IgD-negative memory B cell (primary cell): ENCODE measurements at regions not wholly inside any gene's neighbourhood (a gene's known extent, or its start where the extent isn't known, plus 50 kb on each side); places are given as distances from the start of the nearest gene placed in this dataset.
A peak's percentile ranks its signal among the peaks of the same experiment; 100 is the strongest.
"Not testable (repeated sequence)": the region's sequence is repeated elsewhere in the genome, so short reads cannot be mapped to it uniquely, and the experiment has no call there.

Source experiments
- H3K27ac Mint-ChIP-seq, 3 donors: one replicate each; pipeline ENCODE4 v1.8.0; 2020 to 2022; ENCODE audit warnings: mild to moderate bottlenecking in 3 of 3, mixed read lengths in 3 of 3, moderate library complexity in 1 of 3
- H3K27me3 Mint-ChIP-seq: one replicate; pipeline ENCODE4 v1.8.0; 2021; ENCODE audit warnings: mixed read lengths
- H3K36me3 Mint-ChIP-seq: one replicate; pipeline ENCODE4 v1.8.0; 2020; ENCODE audit warnings: mild to moderate bottlenecking, mixed read lengths
- H3K4me1 Mint-ChIP-seq, 3 donors: one replicate each; pipeline ENCODE4 v1.8.0; 2020 to 2022; ENCODE audit warnings: mixed read lengths in 3 of 3, mild to moderate bottlenecking in 1 of 3
- H3K4me3 Mint-ChIP-seq, 4 donors: one replicate each; pipeline ENCODE4 v1.8.0; 2020 to 2022; ENCODE audit warnings: mild to moderate bottlenecking in 4 of 4, mixed read lengths in 4 of 4, moderate library complexity in 3 of 4
- H3K9me3 Mint-ChIP-seq, 3 donors: one replicate each; pipeline ENCODE4 v1.8.0; 2020 to 2021; ENCODE audit warnings: mixed read lengths in 3 of 3, mild to moderate bottlenecking in 1 of 3

DNA sequence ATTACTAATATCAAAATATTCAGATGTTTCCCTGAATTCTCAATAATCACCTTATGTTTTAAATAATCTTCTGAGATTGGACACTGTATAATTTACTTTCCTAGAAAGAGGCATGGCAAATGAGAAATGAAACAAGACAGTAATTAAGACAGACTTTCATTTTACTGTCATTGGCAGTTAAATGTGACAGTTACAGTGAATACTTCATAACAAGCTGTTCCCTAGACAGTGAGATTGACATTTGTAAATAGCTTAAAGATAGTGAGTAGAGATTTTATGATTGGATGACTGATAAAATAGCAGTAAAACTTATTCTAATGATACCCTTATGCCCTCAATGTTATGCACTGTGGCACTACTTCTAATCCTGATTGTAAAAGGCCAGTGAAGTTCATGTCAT, 524.9 kb upstream of the TMEFF2 start:
- Mint-ChIP-seq H3K9me3 (peaks cover 0 to 1% (median 0%) of the 10 kb centered on the region in 3 donors), H3K4me1 (no peaks in the 10 kb centered on the region), H3K4me3 (no peak overlapping the region), H3K36me3 (no peaks in the 10 kb centered on the region), H3K27ac (peak overlapping the region in 1 of 3 donors; percentile 50), H3K27me3 (no peaks in the 10 kb centered on the region)

DNA sequence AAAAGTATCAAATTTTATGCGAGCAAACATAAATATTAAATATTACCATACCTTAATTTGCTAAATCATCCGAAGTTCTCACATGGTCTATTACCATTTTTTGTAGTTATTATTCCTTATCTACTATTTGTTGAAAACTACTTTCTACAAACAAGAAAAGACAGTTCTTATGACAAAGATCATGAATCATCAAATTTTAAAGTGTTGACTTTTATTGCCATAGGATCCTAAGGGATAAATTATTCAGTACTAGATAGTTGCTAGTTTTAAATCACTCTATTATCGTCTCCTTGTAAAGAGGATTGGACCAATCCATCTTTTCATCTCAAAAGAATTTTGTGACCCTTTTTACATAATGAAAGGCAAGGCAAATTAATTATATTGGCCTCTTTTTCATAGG, 523.6 kb upstream of the TMEFF2 start:
- Mint-ChIP-seq H3K36me3 (no peaks in the 10 kb centered on the region), H3K4me3 (no peak overlapping the region), H3K4me1 (no peaks in the 10 kb centered on the region), H3K27ac (no peak overlapping the region), H3K9me3 (peaks cover 0 to 1% (median 0%) of the 10 kb centered on the region in 3 donors), H3K27me3 (no peaks in the 10 kb centered on the region)

DNA sequence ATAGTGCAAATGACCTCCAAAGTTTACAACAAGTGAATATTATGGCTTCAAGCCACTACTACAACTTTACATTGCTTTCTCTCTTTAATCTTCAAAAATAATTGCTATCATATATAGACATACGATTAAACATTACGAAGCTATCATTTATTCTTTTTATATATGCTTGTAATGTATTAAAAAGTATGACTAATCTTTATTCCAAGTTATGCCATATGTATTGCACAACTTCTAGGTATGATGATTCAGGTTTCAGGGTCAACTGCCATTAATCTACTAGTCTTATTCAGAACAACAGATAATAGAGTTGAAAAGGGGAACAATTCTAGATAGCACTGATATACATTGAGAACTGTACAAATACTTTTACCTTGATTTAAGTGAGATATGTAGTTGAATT, 506.2 kb upstream of the TMEFF2 start:
- Mint-ChIP-seq H3K27me3 (no peaks in the 10 kb centered on the region), H3K9me3 (no peaks in the 10 kb centered on the region), H3K27ac (no peak overlapping the region), H3K4me3 (no peak overlapping the region), H3K36me3 (no peaks in the 10 kb centered on the region), H3K4me1 (no peaks in the 10 kb centered on the region)

DNA sequence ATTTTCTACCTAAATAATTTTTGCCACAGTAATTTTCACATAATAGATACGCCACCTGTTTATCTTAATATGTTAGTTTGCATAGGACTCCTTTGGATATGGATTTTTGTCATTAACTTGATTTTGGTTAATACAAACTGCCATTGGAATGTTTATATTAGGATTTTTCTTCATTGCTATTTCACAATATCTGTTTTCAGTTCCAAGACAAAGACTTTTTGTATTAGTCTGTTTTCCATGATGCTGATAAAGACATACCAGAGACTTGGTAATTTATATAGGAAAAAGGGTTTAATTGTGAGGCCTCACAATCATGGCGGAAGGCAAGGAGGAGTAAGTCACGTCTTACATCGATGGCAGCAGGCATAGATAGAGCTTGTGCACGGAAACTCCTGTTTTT, 503.1 kb upstream of the TMEFF2 start:
- Mint-ChIP-seq H3K27ac (no peak overlapping the region), H3K4me1 (no peaks in the 10 kb centered on the region), H3K36me3 (no peaks in the 10 kb centered on the region), H3K27me3 (no peaks in the 10 kb centered on the region), H3K4me3 (no peak overlapping the region), H3K9me3 (no peaks in the 10 kb centered on the region)

DNA sequence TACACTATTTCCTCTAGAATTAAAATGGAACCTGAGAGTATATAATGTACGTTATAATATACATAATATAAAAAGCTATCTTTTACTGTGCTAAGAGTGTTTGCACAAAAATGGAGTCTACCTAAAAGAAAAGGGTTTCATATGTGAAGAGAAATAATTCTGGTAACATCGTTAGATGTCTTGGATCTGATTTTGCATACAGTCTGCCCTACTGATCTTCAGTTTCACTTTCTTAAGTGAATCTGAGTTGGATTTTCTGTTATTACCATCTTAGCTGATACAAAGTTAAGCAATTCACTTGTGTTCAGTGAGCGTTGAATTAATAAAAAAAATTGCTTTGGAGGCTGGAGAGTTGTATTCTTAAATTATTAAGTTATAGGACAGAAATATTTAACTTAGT, 502.1 kb upstream of the TMEFF2 start:
- Mint-ChIP-seq H3K36me3 (no peaks in the 10 kb centered on the region), H3K9me3 (peaks cover 0 to 2% (median 0%) of the 10 kb centered on the region in 3 donors), H3K27me3 (no peaks in the 10 kb centered on the region), H3K4me3 (no peak overlapping the region), H3K4me1 (no peaks in the 10 kb centered on the region), H3K27ac (no peak overlapping the region)

DNA sequence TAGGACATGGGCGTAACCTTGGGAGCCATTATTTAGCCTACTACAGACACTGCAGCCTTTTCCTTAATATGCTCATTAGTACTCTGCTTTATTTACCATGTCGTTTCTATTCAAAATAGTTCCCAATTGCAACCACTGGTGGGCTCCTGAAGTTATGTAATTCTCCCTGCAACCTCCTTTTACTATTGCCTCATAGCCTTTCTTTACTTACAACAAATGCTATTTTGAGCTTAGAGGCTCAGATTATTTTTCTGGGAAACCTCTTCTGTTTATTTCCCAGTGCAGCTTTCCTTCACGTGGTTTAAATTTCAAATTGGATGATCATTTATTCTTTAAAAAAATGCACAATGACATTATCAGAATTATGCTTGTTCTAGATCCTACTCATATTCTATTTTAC, 492.3 kb upstream of the TMEFF2 start:
- no peaks in the 10 kb centered on the region for H3K9me3 Mint-ChIP-seq
- no peaks in the 10 kb centered on the region for H3K36me3 Mint-ChIP-seq
- no peaks in the 10 kb centered on the region for H3K4me1 Mint-ChIP-seq

DNA sequence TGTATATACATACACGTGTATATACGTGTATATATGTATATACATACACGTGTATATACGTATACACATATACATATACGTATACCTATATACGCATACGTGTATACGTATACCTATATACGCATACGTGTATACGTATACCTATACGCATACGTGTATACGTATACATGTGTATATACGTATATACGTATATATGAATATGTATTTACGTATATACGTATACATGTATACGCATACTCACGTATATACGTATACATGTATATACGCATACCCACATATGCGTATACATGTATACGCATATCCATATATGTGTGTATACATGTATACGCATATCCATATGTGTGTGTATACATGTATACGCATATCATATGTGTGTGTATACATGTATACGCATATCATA, 487.8 kb upstream of the TMEFF2 start:
- not testable (repeated sequence) for H3K9me3 Mint-ChIP-seq, H3K36me3 Mint-ChIP-seq, H3K4me3 Mint-ChIP-seq, H3K27ac Mint-ChIP-seq, H3K4me1 Mint-ChIP-seq, H3K27me3 Mint-ChIP-seq

More for the DNA sequence above, 492.3 kb upstream of the TMEFF2 start:
- H3K27me3 Mint-ChIP-seq: no peaks in the 10 kb centered on the region
- H3K4me3 Mint-ChIP-seq: no peak overlapping the region
- no peak overlapping the region for H3K27ac Mint-ChIP-seq

DNA sequence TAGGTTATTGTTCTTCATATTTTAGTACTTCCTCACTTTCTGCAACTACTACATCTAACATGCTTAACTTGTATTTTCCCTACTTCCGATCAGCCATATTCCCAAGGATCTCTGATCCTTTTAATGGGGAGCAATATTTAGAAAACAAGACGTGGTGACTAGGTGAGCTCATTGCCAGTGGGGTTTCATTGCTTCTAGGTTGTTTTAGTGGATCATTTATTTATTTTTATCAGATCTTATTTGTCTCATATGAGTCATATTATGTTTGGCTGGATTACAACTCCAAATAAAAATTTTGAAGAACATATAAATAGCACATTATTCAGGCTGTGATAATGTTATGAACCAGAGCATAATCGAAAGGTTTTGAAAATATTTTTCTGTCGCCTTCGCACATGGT, 480.9 kb upstream of the TMEFF2 start:
- Mint-ChIP-seq H3K4me3 (no peak overlapping the region), H3K36me3 (no peaks in the 10 kb centered on the region)

DNA sequence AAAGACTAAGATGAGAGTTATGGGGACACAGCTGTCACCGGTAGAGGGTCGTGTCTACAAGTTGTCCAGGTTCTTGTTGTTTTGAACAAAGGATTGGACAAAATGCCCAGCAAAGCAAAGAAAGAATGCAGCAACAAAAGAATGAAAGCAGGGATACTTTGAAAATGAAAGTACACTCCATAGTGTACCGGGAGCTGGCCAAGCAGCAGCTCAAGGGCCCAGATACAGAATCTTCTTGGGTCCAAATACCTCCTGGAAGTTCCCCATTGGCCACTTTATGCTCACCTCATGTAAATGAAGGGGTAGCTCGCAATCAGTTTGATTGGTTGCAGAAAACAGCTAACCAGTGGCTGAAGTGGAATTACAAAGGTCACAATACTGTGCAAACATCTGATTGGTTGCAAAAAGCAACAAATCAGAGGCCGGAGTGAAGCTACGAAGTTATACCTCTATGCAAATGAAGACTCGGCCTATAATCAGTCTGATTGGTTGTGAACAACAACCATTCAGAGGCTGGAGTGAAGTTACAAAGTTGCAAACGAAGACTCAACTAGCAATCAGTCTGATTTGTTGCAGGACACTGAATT, 474.9 kb upstream of the TMEFF2 start:
- no peaks in the 10 kb centered on the region for H3K9me3 Mint-ChIP-seq
- no peaks in the 10 kb centered on the region for H3K27me3 Mint-ChIP-seq
- H3K36me3 Mint-ChIP-seq: no peaks in the 10 kb centered on the region
- H3K4me1 Mint-ChIP-seq: peaks cover 0 to 3% (median 2%) of the 10 kb centered on the region in 3 donors
- no peak overlapping the region for H3K27ac Mint-ChIP-seq
- H3K4me3 Mint-ChIP-seq: no peak overlapping the region

More for the DNA sequence above, 480.9 kb upstream of the TMEFF2 start:
- Mint-ChIP-seq H3K4me1 (peaks cover 0 to 2% (median 0%) of the 10 kb centered on the region in 3 donors), H3K27ac (no peak overlapping the region), H3K9me3 (no peaks in the 10 kb centered on the region), H3K27me3 (no peaks in the 10 kb centered on the region)

DNA sequence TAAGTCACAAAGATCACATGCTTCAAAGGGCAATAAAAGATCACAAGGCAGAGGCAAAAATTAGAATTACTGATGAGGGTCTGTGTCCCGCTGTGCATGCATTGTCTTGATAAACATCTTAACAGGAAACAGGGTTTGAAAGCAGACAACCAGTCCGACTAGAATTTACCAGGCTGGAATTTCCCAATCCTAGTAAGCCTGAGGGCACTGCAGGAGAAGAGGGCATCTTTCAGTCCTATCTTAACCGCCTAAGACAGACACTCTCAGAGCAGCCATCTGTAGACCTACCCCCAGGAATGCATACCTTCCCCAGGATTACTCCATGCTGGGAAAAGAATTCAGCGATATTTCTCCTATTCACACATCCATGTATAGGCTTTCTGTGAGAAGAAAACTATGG, 465.8 kb upstream of the TMEFF2 start:
- not testable (repeated sequence) for H3K36me3 Mint-ChIP-seq, H3K27me3 Mint-ChIP-seq, H3K4me3 Mint-ChIP-seq, H3K9me3 Mint-ChIP-seq, H3K4me1 Mint-ChIP-seq, H3K27ac Mint-ChIP-seq

DNA sequence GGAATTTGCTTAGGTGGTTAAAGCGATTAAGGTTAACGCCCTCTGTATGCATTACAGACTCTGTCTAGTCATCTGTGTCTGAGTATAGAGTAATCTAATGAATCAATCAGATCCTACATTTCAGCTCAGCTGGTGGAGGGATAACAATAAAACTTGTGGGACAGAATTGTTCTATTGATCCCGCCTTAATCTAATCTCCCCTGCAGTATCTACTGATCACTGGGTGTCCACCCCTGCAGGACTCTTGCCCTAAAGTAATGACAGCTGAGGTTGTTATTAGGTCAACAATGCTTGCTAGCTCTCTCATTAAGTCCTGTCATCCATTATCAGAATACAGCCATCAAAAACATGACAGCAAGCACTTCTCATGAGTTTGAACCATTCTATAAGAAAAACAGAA, 462.6 kb upstream of the TMEFF2 start:
- H3K27ac Mint-ChIP-seq: peak overlapping the region in 1 of 3 donors; percentile 67
- H3K9me3 Mint-ChIP-seq: peaks cover 2 to 5% (median 4%) of the 10 kb centered on the region in 3 donors
- no peak overlapping the region for H3K4me3 Mint-ChIP-seq
- no peaks in the 10 kb centered on the region for H3K27me3 Mint-ChIP-seq
- no peaks in the 10 kb centered on the region for H3K4me1 Mint-ChIP-seq
- no peaks in the 10 kb centered on the region for H3K36me3 Mint-ChIP-seq

DNA sequence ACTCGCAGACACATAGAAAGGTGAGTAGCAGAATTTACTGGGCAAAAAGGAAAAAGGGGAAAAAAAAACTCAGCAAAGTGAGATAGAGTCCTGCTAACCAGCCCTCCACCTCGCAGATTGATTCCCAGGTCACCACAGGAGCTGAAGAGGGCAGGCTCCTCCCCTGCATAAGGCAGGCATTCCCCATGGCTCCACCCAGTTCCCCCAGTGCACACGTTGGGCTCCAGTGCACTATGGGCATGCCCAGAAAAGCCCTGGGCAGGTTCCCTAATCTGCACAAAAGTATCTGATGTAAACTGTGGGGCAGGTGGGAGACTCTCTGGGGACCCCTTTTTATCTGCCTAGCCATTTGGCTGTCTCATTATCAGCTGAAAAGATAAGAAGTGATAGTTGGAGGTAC, 461.2 kb upstream of the TMEFF2 start:
- no peak overlapping the region for H3K27ac Mint-ChIP-seq
- no peaks in the 10 kb centered on the region for H3K36me3 Mint-ChIP-seq
- no peaks in the 10 kb centered on the region for H3K4me1 Mint-ChIP-seq
- H3K9me3 Mint-ChIP-seq: peaks cover 0 to 4% (median 2%) of the 10 kb centered on the region in 3 donors
- no peak overlapping the region for H3K4me3 Mint-ChIP-seq
- no peaks in the 10 kb centered on the region for H3K27me3 Mint-ChIP-seq

DNA sequence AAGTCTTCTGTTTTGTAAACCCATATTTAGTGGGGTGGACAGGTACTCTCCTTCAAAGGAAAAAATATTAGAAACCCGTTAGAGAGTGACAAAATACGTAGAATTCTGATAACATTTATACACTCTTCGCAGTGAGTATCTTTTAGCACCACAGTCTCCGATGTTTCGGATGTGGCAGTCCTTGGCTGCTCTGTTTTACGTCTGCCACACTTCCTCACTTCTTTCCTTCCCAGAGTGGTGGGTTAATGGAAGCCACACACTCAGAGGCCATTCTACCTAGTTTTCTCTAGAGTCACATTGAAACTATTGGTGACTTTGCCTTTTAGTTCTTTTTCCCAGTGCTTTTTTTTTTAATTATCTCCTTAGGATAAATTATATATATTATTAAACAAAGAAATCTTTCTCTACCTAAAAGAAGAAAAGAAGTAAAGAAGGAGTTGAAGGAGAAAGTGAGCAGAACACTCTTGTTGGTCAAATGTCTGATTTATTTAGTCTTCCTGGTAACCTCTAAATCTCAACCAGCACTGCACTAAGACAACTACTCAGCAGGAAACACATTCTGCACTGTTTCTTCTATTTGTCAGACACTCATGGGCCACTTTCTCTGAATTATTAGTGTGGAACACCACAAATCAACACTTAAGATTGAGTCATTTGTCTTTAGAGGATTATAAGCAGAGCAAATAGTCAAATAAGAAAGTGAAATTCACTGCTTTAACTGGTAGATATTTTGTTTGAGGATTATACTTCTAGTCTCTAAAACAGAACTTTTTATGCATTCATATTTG, 451.3 kb upstream of the TMEFF2 start:
- H3K36me3 Mint-ChIP-seq: no peaks in the 10 kb centered on the region
- H3K9me3 Mint-ChIP-seq: no peaks in the 10 kb centered on the region
- no peak overlapping the region for H3K27ac Mint-ChIP-seq
- H3K27me3 Mint-ChIP-seq: no peaks in the 10 kb centered on the region
- no peak overlapping the region for H3K4me3 Mint-ChIP-seq
- H3K4me1 Mint-ChIP-seq: no peaks in the 10 kb centered on the region

DNA sequence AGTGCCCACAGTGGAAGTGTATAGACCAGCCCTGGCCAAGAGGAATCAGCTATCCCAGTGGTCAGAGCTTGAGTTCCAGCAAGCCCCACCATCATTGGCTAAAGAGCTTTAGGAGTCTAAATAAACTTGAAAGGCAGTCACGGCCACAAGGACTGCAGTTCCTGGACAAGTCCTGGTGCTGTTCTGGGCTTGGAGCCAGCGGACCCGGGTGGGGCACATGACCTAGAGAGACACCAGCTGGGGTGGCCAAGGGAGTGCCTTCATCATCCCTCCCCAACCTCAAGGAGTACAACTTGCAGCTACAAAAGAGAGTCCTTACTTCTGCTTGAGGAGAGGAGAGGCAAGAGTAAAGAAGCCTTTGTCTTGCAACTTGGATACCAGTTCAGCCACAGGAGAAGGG, 439.8 kb upstream of the TMEFF2 start:
- Mint-ChIP-seq H3K27me3 (no peaks in the 10 kb centered on the region), H3K36me3 (peaks cover 2% of the 10 kb centered on the region), H3K9me3 (peaks cover 0 to 1% (median 0%) of the 10 kb centered on the region in 3 donors), H3K4me1 (no peaks in the 10 kb centered on the region), H3K4me3 (no peak overlapping the region), H3K27ac (no peak overlapping the region)

DNA sequence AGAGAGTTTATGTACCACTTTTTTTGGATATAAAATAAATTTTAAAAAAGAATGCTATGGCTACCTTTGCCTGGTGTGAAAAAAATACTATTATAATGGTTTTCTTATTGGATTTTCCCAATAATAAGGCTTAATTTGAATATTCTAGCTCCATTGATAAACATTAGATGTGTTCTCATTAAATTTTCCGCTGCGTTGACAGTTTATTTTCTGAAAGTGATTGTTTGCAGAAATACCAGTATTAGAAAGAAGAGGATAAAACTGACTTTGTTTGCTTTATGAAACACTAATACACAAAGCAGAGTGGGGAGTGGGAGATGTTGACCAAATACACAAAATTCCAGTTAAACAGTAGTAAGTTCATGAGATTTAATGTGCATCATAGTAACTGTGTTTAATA, 433.3 kb upstream of the TMEFF2 start:
- Mint-ChIP-seq H3K27me3 (no peaks in the 10 kb centered on the region), H3K4me3 (no peak overlapping the region), H3K4me1 (no peaks in the 10 kb centered on the region), H3K9me3 (no peaks in the 10 kb centered on the region), H3K27ac (no peak overlapping the region), H3K36me3 (no peaks in the 10 kb centered on the region)

DNA sequence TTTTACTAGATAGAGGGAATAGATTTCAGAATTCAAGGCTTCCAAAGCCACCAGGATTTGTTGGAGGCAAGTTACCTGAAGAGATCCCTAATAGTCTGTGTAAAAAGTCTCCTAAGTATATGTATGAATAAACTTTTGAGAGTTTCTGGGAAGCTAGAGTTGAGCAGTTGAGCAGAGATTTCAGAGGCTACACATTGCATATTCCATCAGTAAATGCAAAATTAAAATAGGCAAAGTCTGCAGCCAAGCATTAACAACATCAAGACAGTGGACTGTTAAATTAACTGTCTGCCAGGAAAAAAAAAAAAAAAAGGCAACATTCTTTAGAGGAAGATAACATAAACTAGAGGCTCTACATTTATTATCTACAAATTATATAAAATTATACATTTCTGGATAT, 420.4 kb upstream of the TMEFF2 start:
- no peak overlapping the region for H3K4me3 Mint-ChIP-seq
- no peaks in the 10 kb centered on the region for H3K4me1 Mint-ChIP-seq
- no peak overlapping the region for H3K27ac Mint-ChIP-seq
- H3K9me3 Mint-ChIP-seq: peaks cover 0 to 2% (median 0%) of the 10 kb centered on the region in 3 donors
- H3K27me3 Mint-ChIP-seq: no peaks in the 10 kb centered on the region
- H3K36me3 Mint-ChIP-seq: no peaks in the 10 kb centered on the region
